ENCODE measurements at regions not wholly inside any gene's neighbourhood (a gene's known extent, or its start where the extent isn't known, plus 50 kb on each side); places are given as distances from the start of the nearest gene placed in this dataset.
"Not testable (repeated sequence)": the region's sequence is repeated elsewhere in the genome, so short reads cannot be mapped to it uniquely, and the experiment has no call there.

- not testable (repeated sequence) for TF ChIP-seq CTCF (IDR thresholded peaks at IDR 0.05; ENCODE audit: low read depth, low read length); EZH2phosphoT487 (IDR thresholded peaks at IDR 0.05; ENCODE audit: low read depth)
These were observed 442.0 kb upstream of the MYT1L start for GRCh38 chr2:2773080-2773479.
